ENCODE measurements at regions not wholly inside any gene's neighbourhood (a gene's known extent, or its start where the extent isn't known, plus 50 kb on each side); places are given as distances from the start of the nearest gene placed in this dataset.

- no peak for DNase-seq
Observed at GRCh38 chr2:234834228-234834923, 117.4 kb upstream of the SH3BP4 start.

GRCh38 chr2:234830853-234831252 is 121.0 kb upstream of the SH3BP4 start:
- no peak for DNase-seq

DNA sequence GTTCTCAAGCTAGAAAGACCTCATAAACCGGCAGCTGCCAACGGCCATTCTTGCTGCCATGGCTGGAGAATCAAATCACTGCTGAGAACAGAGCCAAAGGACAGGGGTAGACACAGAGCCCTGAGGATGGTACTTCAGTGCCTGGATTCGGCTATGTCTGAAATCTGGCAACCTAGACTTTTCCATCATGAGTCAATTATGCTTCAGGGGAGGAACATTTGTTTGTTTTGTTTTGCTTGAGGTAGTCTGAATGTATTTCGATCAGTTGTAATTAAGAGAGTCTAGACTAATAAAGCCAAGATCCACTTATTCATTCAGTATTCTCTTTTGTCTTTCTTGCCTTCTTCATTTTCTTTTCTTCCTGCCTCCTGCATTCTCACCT is 122.8 kb upstream of the SH3BP4 start:
- no peak for DNase-seq

DNA sequence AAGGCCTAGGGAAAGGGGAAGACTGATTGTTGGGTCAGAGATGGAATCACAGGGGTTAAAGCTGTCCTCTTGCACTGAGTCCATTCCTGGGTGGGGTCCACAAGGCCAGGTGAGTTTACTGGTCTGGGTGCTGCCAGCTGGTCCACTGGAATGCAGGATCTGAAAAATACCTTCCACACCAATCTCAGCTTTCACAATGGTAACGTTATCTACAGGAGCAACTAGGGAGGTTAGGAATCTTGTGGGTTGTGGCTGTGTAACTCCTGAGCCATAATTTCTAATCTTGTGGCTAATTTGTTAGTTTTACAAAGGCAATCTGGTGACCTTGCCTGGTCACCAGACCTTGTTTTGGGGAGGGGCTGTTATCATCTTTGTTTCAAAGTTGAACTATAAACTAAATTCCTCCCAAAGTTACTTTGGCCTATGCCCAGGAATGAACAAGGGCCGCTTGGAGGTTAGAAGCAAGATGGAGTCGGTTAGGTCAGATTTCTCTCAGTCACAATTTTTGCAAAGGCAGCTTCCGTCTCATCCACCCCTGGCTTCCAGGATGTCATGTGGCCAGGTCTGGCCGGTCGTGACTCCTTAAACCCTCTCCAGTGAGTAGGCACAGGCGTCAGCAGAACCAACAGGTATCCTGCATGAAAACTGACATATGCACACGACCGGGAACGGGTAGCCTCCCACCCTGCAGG is 123.3 kb upstream of the SH3BP4 start:
- DNase-seq: no peak

- DNase-seq: no peak
Observed at GRCh38 chr2:234827096-234827860, 124.5 kb upstream of the SH3BP4 start.

- DNase-seq: no peak
Observed at GRCh38 chr2:234826681-234827080, 125.1 kb upstream of the SH3BP4 start.

DNA sequence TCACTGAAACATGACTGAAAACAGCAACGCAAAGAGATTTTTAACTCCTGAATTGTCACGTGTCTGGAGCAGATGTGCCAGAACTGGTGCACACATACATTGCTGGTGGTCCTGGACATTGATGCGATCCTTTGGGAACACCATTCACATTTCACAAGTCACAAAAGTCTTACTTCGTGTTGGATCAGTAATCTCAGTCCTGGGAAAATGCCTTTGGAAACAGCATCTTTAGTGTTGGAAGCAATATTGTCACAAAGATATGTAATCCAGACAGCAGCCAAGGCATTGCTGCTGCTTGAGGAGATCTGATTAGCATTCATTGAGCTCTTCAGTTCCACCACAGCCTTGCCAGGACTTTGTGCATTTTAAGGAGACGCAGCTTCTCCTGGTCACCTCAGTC is 126.2 kb upstream of the SH3BP4 start:
- no peak for DNase-seq

DNA sequence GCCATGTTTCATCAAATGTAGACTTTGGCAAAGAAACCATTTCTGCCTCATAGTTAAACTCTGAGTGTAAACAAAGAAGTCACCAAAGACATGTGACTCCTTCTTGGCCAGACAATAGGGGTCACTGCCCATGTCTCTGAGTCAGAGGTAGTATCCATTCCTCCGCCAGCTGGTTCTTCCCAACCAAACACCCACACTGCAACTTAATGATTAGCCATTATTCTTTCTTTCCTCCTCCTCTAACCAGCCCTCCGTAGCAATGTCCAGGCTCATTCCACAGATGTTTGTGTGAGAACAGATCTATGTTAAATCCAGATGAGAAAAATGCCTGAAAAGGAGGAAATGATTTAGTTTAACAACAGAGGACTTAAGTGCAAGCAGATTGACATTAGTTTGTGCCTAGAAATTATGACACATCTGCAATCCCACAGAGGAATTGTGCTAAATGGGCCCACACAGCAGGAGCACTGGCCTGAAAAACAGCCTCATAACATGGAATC is 127.9 kb upstream of the SH3BP4 start:
- no peak for DNase-seq

DNA sequence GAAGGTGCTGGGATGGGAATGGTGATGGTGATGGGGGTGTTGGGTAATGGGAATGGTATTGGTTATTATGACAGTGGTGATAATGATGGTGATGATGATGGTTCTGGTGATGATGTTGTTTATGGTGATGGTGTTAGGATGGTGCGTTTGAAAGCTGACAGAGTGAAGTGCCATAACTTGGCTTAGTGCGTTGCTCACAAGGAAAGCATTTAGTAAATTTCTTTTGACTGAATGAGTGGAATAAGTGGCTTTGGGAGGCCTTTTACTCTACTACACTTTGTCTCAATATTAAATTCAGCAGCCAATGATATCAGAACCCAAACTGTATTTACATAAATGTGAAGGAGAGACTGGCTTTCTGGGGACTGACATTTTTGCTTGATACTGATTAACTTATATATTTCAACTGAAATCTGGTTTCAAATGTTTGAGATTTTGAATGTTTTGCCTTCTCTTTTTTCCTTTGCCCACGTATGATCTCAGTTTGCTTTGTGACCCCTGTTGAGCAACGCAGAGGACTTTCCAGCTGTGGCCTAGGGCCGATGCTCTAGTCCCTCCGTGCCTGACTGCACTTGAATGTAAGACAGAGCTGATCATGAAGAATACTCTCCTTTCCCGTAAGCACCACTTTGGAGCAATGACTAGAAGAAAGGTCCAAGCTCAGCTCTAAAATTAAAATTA is 128.5 kb upstream of the SH3BP4 start:
- no peak for DNase-seq

- no peak for DNase-seq
Observed at GRCh38 chr2:234821946-234822475, 129.8 kb upstream of the SH3BP4 start.

- DNase-seq: no peak
Observed at GRCh38 chr2:234818937-234819336, 132.9 kb upstream of the SH3BP4 start.

DNA sequence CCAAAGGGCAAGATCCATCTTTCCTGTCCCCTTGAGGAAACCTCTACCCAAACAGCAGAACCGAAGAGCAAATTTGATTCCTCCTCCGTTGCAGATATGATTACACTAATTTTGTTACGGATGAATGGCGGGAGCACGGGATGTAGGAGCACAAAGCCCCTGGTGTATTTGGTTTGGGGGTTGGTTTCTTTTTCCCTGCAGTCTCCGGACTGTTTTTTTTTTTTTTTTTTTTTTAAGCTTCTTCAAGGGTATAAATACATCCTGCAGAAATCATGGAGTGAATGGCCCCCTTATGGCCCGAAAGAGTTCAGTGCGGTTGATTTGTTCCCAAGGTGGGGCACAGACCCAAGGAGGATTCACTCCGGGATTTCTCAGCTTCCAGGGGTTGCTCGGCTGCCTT is 135.3 kb upstream of the SH3BP4 start:
- no peak for DNase-seq

- no peak for DNase-seq
Observed at GRCh38 chr2:234816056-234816455, 135.8 kb upstream of the SH3BP4 start.

DNA sequence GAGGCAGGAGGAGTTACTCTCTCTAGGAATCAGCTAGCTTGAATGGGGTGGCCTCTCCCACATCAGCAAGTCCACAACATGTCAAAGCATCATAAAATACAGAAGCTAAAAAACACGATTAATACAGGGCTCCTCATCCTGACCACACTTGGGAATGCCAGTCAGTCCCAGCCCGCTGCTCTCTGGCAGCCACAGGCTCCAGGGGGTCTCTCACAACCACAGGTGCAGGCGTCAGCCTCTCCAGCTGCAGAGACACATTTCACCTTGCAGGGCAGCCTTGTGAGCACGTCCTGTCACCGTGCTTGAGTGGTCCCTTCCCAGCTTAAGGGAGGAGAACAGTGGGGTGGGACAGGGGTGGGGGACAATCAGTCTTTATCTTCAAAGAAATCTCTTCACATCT is 137.4 kb upstream of the SH3BP4 start:
- no peak for DNase-seq

DNA sequence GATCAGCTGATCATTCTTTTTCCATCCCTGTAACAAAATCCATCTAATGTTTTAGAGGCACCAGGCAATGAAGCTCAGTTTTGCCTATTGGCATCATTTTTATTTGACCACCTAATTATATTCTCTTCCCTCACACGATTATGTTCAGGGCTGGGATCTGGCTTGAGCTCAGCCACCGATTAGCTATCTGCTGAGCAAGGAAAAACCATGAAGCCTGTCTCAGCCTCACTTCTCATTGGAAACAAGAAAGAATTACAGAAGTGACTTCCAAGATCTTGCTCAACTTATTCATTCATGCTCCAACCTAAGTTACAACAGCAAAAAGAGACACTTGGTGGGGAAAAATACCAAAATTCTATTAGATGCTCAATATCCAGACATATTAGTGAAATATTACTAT is 139.0 kb upstream of the SH3BP4 start:
- DNase-seq: no peak

DNA sequence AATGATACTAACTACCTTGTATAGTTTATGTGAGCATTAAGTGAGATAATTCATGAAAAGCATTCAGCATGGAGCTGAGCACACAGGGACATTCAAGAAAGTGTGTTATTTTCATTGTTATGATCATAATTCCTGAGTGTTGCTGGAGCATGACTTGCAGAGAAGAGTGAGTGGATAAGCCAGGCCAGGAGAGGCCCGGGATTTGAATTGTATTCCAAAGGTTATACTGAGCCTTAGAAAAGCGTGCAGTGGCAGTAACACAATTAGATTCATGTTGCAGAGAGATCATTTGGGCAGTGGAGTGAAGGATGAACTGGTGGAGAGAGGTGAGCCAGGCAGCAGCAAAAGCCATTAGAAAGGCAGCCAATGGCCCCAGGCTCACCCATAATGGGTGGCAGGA is 142.9 kb upstream of the SH3BP4 start:
- no peak for DNase-seq

GRCh38 chr2:234806818-234807217 is 145.0 kb upstream of the SH3BP4 start:
- DNase-seq: no peak

GRCh38 chr2:234805836-234806235 is 146.0 kb upstream of the SH3BP4 start:
- no peak for DNase-seq

DNA sequence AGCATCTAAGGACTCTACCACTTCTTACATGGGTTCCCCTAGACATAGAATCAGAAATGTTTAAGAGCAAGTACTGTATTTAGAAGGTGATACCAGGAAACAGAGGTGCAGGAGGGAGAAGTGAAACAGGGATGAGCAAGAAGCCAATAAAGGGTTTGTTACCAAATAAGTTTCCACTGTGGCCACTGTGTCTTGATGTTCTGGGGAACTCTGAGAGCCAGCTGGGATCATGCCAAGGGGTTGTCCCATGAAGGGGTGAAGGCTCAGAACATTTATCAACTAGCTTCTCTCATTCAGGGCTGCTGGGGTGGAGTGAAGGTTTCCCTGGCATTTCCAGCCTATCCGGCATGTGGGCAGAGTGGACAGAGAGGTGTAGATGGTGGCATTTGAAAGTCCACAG is 147.1 kb upstream of the SH3BP4 start:
- no peak for DNase-seq

- no peak for DNase-seq
Observed at GRCh38 chr2:234802845-234803171, 149.0 kb upstream of the SH3BP4 start.

- DNase-seq: no peak
Observed at GRCh38 chr2:234802071-234802844, 149.6 kb upstream of the SH3BP4 start.

- no peak for DNase-seq
Observed at GRCh38 chr2:234797566-234798250, 154.1 kb upstream of the SH3BP4 start.
